ENCODE measurements at regions not wholly inside any gene's neighbourhood (a gene's known extent, or its start where the extent isn't known, plus 50 kb on each side); places are given as distances from the start of the nearest gene placed in this dataset.

- no peak overlapping the region for H2AFZ ChIP-seq (ENCODE audit: low read length)
- no peak overlapping the region for H3K4me2 ChIP-seq (ENCODE audit: low read depth, low read length)
- H3K27me3 ChIP-seq (ENCODE audit: control insufficient read depth in 1 of 2, insufficient read depth in 2 of 2, low read length in 2 of 2) = no peaks in the 10 kb centered on the region
- no peak for TF ChIP-seq PCBP1 (IDR thresholded peaks at IDR 0.05; ENCODE audit: borderline replicate concordance, low read depth, low read length)
- TF ChIP-seq NFIB (CRISPR knock-in tag; IDR thresholded peaks at IDR 0.05; ENCODE audit: borderline replicate concordance) = no peak
- TF ChIP-seq SIN3A (IDR thresholded peaks at IDR 0.05; ENCODE audit: borderline replicate concordance, low read depth, low read length) = no peak
- TF ChIP-seq ZBTB43 (CRISPR knock-in tag; conservative IDR thresholded peaks at IDR 0.05) = no peak
- no peak for FAIRE-seq
- no TSS peak for BruUV-seq (replicated peaks)
- CTCF ChIA-PET (ENCODE audit: low intra/inter-chr PET ratio, low total read pairs) = no interaction called here
- WGBS (ENCODE audit: low lambda C conversion rate) = 4% methylated on average over 2 of the region's 2 CpGs
- H3K4me1 ChIP-seq (ENCODE audit: insufficient read depth, low read length) = no peaks in the 10 kb centered on the region
- H3K9ac ChIP-seq (ENCODE audit: insufficient read depth, low read depth, low read length) = no peak overlapping the region
- no peaks in the 10 kb centered on the region for H4K20me1 ChIP-seq (ENCODE audit: insufficient read depth, low read length)
- H3K36me3 ChIP-seq (replicated peaks in 1 of 2; ENCODE audit: control insufficient read depth in 1 of 2, insufficient read depth in 2 of 2, low read length in 2 of 2) = no peaks in the 10 kb centered on the region
- intact Hi-C loops (cut with micrococcal nuclease; ENCODE audit: unreplicated experiment) = no loop called here
- ATAC-seq = no peak
- no peak for DNase-seq (ENCODE audit: low spot score)
- H3K79me2 ChIP-seq (ENCODE audit: insufficient read depth, low read length) = no peaks in the 10 kb centered on the region
- H3K9me3 ChIP-seq (ENCODE audit: low read length) = peaks cover 16% of the 10 kb centered on the region; the same call in 1 of the 2 replicates
- POLR2A ChIA-PET = no interaction called here
- no peak overlapping the region for H3K27ac ChIP-seq (ENCODE audit: extremely low read length, insufficient read depth, low read length)
- in situ Hi-C loops (cut with HindIII; ENCODE audit: extremely low pct_ligation_motif_present, low pct_unique_long_range_greater_than_20kb) = no loop called here
- no peak overlapping the region for H3K4me3 ChIP-seq (replicated peaks in 1 of 3; ENCODE audit: insufficient read depth in 1 of 3, low read depth in 2 of 3, low read length in 3 of 3)
These were observed 866.8 kb upstream of the TENM4 start for GRCh38 chr11:80307676-80308075.

- Histone ChIP-seq H3K9me3 (ENCODE audit: low read length) (no peaks in the 10 kb centered on the region; the same call in 1 of the 2 replicates), H3K36me3 (replicated peaks in 1 of 2; ENCODE audit: control insufficient read depth in 1 of 2, insufficient read depth in 2 of 2, low read length in 2 of 2) (no peaks in the 10 kb centered on the region), H3K27me3 (ENCODE audit: control insufficient read depth in 1 of 2, insufficient read depth in 2 of 2, low read length in 2 of 2) (no peaks in the 10 kb centered on the region), H3K4me1 (ENCODE audit: insufficient read depth, low read length) (no peaks in the 10 kb centered on the region), H3K27ac (ENCODE audit: extremely low read length, insufficient read depth, low read length) (no peak overlapping the region), H4K20me1 (ENCODE audit: insufficient read depth, low read length) (no peaks in the 10 kb centered on the region), H3K4me2 (ENCODE audit: low read depth, low read length) (no peak overlapping the region), H2AFZ (ENCODE audit: low read length) (no peak overlapping the region), H3K4me3 (replicated peaks in 1 of 3; ENCODE audit: insufficient read depth in 1 of 3, low read depth in 2 of 3, low read length in 3 of 3) (no peak overlapping the region), H3K9ac (ENCODE audit: insufficient read depth, low read depth, low read length) (no peak overlapping the region), H3K79me2 (ENCODE audit: insufficient read depth, low read length) (no peaks in the 10 kb centered on the region)
- ChIA-PET POLR2A (no interaction called here), CTCF (ENCODE audit: low intra/inter-chr PET ratio, low total read pairs) (no interaction called here)
- intact Hi-C loops (cut with micrococcal nuclease; ENCODE audit: unreplicated experiment) = no loop called here
- DNase-seq (ENCODE audit: low spot score) (no peak), ATAC-seq (no peak), FAIRE-seq (no peak)
- no TSS peak for BruUV-seq (replicated peaks)
- in situ Hi-C loops (cut with HindIII; ENCODE audit: extremely low pct_ligation_motif_present, low pct_unique_long_range_greater_than_20kb) = no loop called here
- 0% methylated on average over 5 of the region's 5 CpGs for WGBS (ENCODE audit: low lambda C conversion rate)
- no peak for TF ChIP-seq PHF5A (CRISPR knock-in tag; IDR thresholded peaks at IDR 0.05; ENCODE audit: low read depth, unreplicated experiment)
- no peak for TF ChIP-seq ZNF160 (CRISPR knock-in tag; IDR thresholded peaks at IDR 0.05)
- TF ChIP-seq ATRX (CRISPR knock-in tag; IDR thresholded peaks at IDR 0.05; ENCODE audit: borderline replicate concordance) = no peak
- no peak for TF ChIP-seq ZNF678 (CRISPR knock-in tag; IDR thresholded peaks at IDR 0.05)
- TF ChIP-seq ZKSCAN8 (CRISPR knock-in tag; IDR thresholded peaks at IDR 0.05; ENCODE audit: borderline replicate concordance) = no peak
- TF ChIP-seq ZFP82 (CRISPR knock-in tag; IDR thresholded peaks at IDR 0.05; ENCODE audit: borderline replicate concordance) = no peak
- TF ChIP-seq ZNF597 (CRISPR knock-in tag; IDR thresholded peaks at IDR 0.05) = no peak
These were observed 857.2 kb upstream of the TENM4 start for GRCh38 chr11:80297858-80298632.
